GM21723 (cell line): ENCODE measurements at regions not wholly inside any gene's neighbourhood (a gene's known extent, or its start where the extent isn't known, plus 50 kb on each side); places are given as distances from the start of the nearest gene placed in this dataset.

Experiments
- ATAC-seq: cut with Tn5 transposase; IDR thresholded peaks from one replicate; pipeline ENCODE4 v1.9.1; 2021; ENCODE audit warnings: mild to moderate bottlenecking, moderate library complexity; ENCODE audit not compliant: unreplicated experiment

DNA sequence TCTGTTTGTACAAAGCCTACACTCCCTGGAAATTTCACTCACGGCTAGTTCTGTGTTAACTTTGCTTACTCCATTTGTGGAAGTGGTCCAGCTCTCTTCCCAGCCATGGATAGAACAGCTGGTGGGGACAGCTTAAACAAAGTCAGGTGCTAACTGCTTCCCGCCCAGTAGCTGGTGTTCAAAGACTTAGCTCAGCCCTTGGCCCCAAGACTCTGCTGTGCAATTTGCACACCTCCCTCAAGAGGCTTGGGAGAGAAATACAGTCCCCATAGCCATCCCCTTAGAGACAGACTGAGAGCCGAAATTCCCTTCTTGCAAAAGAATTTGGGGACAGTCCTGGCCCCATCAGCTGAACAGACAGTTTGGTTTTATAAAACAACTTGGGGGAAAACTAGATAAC lies 73.8 kb upstream of the RAI14 start:
- no peak for ATAC-seq

DNA sequence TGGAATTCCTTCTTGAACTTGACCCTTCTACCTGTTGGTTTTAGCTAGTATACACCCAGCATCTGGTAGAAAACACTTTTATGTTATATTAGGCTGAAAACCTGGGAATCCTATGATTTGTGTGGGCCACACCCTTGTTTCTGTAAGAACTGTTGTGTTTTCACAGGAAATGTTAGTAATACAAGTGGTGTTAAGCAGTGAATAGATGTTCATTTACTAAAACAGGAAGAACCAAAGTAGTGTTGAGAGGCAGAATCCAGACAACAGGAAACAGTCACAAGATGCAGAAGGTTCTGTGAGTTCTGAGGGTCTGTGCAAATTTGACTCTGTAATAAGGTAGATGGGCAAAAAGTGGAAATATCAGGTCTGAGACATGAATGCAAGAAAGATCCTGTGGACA lies 73.0 kb upstream of the RAI14 start:
- ATAC-seq: no peak

GRCh38 chr5:34584165-34584564 lies 72.0 kb upstream of the RAI14 start:
- no peak for ATAC-seq

GRCh38 chr5:34585601-34586104 lies 70.5 kb upstream of the RAI14 start:
- no peak for ATAC-seq

GRCh38 chr5:34586117-34586885 lies 69.8 kb upstream of the RAI14 start:
- ATAC-seq: no peak

DNA sequence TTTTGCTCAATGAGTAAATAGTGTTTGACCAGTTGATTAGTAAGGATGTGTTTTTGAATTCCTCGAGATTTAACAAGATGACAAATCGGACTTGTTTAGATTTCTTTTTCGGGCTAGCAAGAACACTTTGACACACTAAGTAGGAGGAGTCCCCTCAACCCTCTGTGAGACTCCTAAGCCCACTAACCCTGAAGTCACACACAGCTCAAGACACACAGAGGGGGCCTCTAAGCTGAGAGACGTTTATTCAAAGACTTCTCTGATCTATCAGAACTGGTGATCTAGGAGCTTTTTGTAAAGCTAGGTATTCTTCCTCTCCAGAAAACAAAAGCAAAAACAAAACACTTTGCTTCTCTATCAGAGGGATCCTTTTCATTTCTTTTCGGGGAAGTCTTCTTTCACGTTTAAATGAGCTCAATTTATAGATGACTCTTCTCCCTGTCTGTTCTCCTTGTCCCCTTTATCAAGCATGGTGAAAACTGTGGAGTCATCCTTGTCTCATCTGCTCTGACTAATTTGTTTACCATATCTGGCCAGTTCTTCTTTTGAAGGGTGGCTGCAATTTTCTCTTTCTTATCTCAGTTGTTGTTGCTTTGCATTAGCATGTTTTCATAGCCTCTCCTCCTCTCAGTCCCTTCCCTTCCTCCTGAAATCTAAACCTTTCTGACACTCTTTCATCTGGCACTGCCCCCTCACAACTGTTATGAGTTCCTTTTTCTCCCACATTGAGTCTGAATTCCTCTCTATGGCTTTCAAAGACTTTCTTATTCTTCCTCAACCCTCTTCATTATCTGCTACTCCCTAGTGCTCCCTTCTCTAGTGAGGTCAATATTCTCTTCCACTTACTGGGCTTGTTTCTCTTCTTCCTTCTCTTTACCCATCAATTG lies 68.5 kb upstream of the RAI14 start:
- no peak for ATAC-seq

DNA sequence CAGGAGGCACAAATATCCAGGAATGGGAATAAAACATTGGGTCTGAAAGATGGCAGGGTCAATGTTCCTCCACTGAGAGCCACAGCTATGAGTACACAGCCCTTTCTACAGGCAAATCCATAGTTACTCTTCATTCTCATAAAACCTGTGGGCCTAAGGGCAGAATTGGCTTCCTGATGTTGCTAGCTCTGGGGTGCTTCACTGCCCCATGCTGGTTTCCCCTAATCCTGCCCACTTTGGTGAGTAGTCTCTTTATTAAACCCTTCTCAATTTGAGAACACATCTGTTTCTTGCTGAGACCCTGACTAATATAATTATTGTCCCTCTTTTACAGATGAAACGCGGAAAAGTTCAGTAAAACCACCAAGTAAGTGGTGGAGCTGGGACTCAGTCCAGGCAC lies 66.3 kb upstream of the RAI14 start:
- no peak for ATAC-seq

DNA sequence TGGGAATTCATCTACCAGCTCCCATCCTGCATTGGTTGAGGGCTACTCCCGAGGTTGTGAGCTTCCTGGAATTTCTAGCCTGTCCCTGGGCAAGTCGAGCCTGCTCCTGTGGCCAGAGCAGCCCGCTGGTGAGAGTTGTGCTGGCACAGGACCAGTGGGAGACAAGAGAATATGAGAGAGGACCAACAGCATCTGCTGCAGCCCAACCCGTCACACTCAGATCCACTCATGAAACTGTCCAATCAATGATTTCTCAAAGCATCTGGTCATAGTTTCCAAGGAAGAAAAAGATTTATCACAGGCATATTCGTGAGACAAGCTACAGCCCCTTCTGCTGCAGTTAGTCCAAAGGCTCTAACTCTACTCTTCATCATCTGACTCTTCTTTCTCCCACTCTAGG lies 64.4 kb upstream of the RAI14 start:
- no peak for ATAC-seq

GRCh38 chr5:34597034-34598027 lies 58.8 kb upstream of the RAI14 start:
- ATAC-seq: no peak

GRCh38 chr5:34598177-34598794 lies 57.8 kb upstream of the RAI14 start:
- ATAC-seq: no peak

- ATAC-seq: no peak
These were observed 56.5 kb upstream of the RAI14 start for GRCh38 chr5:34599471-34600117.

GRCh38 chr5:34600118-34600493 lies 56.0 kb upstream of the RAI14 start:
- ATAC-seq: no peak

DNA sequence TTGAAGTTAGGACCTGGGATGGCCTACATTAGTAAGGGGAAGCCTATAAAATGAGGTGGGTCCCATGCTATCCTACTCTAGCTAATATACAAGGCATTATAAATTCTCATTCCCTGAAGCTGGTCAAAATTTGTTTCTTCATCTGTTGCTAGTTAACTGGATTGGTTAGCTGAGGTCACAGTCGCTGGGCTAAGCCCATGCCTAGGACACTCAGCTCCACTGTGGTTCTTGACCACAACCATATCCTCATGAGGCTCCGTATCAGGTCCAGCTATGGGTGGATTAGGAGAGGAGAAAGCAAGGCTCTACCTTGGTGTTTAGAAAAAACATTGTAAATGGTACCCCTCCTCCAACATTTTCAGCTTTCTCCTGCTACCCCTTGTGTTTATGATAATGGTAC lies 52.8 kb upstream of the RAI14 start:
- no peak for ATAC-seq

DNA sequence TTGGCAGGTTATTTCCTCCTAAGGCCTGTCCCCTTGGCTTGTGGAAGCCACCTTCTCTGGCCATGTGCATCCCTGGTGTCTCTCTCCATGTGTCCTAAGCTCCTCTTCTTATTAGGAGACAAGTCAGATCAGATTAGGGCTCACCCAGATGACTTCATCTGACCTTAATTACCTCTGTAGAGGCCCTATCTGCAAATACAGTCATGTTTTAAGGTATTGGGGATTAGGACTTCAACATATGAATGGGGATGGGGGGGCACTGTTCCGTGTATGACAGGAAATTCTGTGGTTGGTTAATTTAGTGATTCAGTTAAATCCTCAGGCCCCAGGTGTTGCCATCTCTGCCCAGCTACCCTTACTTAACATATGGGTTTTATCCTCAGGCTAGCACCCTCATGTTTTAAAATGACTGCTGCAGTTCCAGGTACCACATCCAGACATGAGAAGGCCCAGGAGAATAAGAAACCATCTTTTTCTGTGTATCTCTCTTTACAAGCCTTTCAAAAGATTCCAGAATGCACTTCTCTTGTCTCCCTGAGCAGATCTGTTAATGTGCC lies 51.9 kb upstream of the RAI14 start:
- no peak for ATAC-seq

- ATAC-seq: no peak
These were observed 50.0 kb upstream of the RAI14 start for GRCh38 chr5:34606101-34606500.
